ENCODE measurements at regions not wholly inside any gene's neighbourhood (a gene's known extent, or its start where the extent isn't known, plus 50 kb on each side); places are given as distances from the start of the nearest gene placed in this dataset.
A peak's percentile ranks its signal among the peaks of the same experiment; 100 is the strongest.

DNA sequence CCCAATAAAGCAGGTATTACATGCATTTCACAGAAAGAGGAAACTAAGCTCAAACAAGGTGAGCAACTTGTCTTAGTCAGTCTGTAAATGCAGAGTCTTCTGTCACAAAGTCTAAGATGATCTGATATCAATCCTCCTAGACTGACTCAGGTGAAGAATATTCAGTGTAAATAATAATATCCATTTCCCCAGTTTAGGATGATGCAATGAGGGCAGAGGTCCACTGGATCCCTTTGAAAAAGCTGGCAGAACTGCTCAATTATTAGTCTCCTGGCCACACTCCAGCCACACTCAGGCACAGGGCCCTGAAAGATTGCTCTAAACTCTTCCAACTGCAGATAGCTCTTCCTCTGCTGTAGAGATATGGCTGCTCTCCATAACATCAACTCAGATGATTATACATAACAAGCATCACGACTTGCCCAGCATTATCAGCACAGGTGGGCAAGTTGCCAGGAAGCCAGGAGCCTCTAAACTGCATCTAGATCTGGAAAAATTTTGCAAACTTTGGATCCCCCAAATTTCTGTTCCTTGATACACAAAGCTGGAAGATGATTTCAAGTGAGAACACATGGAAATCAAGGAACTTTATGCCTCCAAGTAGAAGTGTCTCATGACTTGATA, 129.8 kb upstream of the CPNE4 start:
- TF ChIP-seq CEBPB (IDR thresholded peaks at IDR 0.05) (no peak), FOXM1 (IDR thresholded peaks at IDR 0.05; ENCODE audit: borderline replicate concordance, low read depth) (no peak), TEAD4 (IDR thresholded peaks at IDR 0.05) (no peak), CREB1 (IDR thresholded peaks at IDR 0.05; ENCODE audit: low read depth) (no peak), EP300 (IDR thresholded peaks at IDR 0.05; ENCODE audit: borderline replicate concordance) (no peak), RAD21 (IDR thresholded peaks at IDR 0.05; ENCODE audit: low read depth) (no peak), ZBTB7A (IDR thresholded peaks at IDR 0.05; ENCODE audit: low read depth) (no peak), YY1 (IDR thresholded peaks at IDR 0.05; ENCODE audit: low read depth) (no peak), EGR1 (IDR thresholded peaks at IDR 0.05) (no peak), TCF12 (IDR thresholded peaks at IDR 0.05; ENCODE audit: low read depth) (no peak), NFIC (IDR thresholded peaks at IDR 0.05) (no peak), TAF1 (IDR thresholded peaks at IDR 0.05; ENCODE audit: low read depth) (no peak)
- TF ChIP-seq, protein P1, sequence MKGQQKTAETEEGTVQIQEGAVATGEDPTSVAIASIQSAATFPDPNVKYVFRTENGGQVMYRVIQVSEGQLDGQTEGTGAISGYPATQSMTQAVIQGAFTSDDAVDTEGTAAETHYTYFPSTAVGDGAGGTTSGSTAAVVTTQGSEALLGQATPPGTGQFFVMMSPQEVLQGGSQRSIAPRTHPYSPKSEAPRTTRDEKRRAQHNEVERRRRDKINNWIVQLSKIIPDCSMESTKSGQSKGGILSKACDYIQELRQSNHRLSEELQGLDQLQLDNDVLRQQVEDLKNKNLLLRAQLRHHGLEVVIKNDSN (IDR thresholded peaks at IDR 0.05) = no peak
- TF ChIP-seq, protein P2, sequence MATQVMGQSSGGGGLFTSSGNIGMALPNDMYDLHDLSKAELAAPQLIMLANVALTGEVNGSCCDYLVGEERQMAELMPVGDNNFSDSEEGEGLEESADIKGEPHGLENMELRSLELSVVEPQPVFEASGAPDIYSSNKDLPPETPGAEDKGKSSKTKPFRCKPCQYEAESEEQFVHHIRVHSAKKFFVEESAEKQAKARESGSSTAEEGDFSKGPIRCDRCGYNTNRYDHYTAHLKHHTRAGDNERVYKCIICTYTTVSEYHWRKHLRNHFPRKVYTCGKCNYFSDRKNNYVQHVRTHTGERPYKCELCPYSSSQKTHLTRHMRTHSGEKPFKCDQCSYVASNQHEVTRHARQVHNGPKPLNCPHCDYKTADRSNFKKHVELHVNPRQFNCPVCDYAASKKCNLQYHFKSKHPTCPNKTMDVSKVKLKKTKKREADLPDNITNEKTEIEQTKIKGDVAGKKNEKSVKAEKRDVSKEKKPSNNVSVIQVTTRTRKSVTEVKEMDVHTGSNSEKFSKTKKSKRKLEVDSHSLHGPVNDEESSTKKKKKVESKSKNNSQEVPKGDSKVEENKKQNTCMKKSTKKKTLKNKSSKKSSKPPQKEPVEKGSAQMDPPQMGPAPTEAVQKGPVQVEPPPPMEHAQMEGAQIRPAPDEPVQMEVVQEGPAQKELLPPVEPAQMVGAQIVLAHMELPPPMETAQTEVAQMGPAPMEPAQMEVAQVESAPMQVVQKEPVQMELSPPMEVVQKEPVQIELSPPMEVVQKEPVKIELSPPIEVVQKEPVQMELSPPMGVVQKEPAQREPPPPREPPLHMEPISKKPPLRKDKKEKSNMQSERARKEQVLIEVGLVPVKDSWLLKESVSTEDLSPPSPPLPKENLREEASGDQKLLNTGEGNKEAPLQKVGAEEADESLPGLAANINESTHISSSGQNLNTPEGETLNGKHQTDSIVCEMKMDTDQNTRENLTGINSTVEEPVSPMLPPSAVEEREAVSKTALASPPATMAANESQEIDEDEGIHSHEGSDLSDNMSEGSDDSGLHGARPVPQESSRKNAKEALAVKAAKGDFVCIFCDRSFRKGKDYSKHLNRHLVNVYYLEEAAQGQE (IDR thresholded peaks at IDR 0.05; ENCODE audit: low read depth) = no peak
- TF ChIP-seq, protein P3, sequence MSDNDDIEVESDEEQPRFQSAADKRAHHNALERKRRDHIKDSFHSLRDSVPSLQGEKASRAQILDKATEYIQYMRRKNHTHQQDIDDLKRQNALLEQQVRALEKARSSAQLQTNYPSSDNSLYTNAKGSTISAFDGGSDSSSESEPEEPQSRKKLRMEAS (IDR thresholded peaks at IDR 0.05) = no peak

DNA sequence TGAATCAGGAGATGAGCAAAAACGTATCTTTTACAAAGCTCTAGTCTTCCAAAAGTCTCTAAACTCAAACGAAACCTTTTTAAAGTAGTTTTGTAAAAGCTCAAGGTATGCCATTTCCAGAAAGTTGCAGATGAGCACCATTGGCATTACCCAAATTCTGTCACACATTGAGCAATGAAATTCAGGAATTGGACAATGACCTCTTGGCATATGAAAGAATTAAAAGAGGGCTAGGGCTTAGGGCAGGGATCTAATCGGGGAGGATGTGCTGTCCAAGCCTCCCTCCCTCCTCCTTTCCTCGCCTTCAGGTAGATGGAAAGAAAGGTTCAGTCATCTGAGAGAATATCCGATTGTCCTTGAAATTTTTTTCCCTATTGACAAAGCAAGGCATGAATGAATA, 133.1 kb upstream of the CPNE4 start:
- TF ChIP-seq YY1 (IDR thresholded peaks at IDR 0.05; ENCODE audit: low read depth) (no peak), NFIC (IDR thresholded peaks at IDR 0.05) (no peak), TAF1 (IDR thresholded peaks at IDR 0.05; ENCODE audit: low read depth) (no peak), CREB1 (IDR thresholded peaks at IDR 0.05; ENCODE audit: low read depth) (no peak), TCF12 (IDR thresholded peaks at IDR 0.05; ENCODE audit: low read depth) (no peak), ZBTB7A (IDR thresholded peaks at IDR 0.05; ENCODE audit: low read depth) (no peak), RAD21 (IDR thresholded peaks at IDR 0.05; ENCODE audit: low read depth) (no peak), CEBPB (IDR thresholded peaks at IDR 0.05) (no peak), FOXM1 (IDR thresholded peaks at IDR 0.05; ENCODE audit: borderline replicate concordance, low read depth) (no peak), TEAD4 (IDR thresholded peaks at IDR 0.05) (no peak), EP300 (IDR thresholded peaks at IDR 0.05; ENCODE audit: borderline replicate concordance) (no peak), EGR1 (IDR thresholded peaks at IDR 0.05) (no peak)
- TF ChIP-seq, protein P1 (IDR thresholded peaks at IDR 0.05) = no peak
- TF ChIP-seq, protein P2 (IDR thresholded peaks at IDR 0.05; ENCODE audit: low read depth) = no peak
- TF ChIP-seq, protein P3 (IDR thresholded peaks at IDR 0.05) = no peak

DNA sequence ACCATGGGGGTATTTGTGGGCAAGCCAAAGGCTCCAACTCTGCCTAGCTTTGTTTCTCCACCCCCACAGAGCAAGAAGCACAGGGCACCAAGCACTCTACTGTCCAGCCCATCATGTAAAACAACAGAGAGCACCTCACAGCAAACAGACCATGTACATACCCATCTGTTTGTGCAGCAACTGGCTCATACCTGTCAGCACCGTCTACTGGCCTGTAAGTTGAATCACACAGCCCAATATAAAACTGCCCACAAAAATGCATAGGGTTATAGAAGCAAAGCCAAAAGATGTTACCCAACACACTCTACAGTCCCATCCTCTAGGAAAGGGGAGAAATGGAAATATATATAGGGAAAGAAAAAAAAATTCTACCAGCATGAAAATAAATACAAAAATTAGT, 139.7 kb upstream of the CPNE4 start:
- TF ChIP-seq TCF12 (IDR thresholded peaks at IDR 0.05; ENCODE audit: low read depth) (no peak), YY1 (IDR thresholded peaks at IDR 0.05; ENCODE audit: low read depth) (no peak), TEAD4 (IDR thresholded peaks at IDR 0.05) (no peak), ZBTB7A (IDR thresholded peaks at IDR 0.05; ENCODE audit: low read depth) (no peak), EP300 (IDR thresholded peaks at IDR 0.05; ENCODE audit: borderline replicate concordance) (no peak), EGR1 (IDR thresholded peaks at IDR 0.05) (no peak), NFIC (IDR thresholded peaks at IDR 0.05) (no peak)
- TF ChIP-seq, protein P1 (IDR thresholded peaks at IDR 0.05) = no peak
- TF ChIP-seq, protein P3 (IDR thresholded peaks at IDR 0.05) = no peak

DNA sequence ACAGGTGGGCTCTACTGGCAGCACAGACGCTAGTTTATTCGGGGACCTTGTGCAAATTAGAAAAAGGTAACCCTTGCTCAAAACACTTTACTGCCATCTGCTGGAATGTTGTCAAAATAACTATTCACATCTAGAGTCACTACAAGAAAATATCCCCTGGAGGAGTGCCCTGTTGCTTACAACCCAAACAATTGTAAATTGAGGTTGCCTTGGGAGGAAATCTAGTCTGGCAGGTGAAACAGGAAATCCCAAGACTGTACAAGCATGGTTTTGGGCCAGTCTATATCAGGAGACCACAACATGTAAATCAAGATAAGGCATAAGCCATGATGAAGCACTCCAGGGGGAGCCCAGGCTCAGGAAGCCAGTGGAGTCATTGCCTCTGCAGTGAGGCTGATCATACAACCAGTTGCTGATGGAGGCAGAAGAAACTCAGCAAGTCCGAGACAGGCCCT, 136.8 kb upstream of the ACP3 start:
- TF ChIP-seq, protein P1 (IDR thresholded peaks at IDR 0.05) = no peak
- TF ChIP-seq RAD21 (IDR thresholded peaks at IDR 0.05; ENCODE audit: low read depth) (peak; percentile 63), CREB1 (IDR thresholded peaks at IDR 0.05; ENCODE audit: low read depth) (no peak), YY1 (IDR thresholded peaks at IDR 0.05; ENCODE audit: low read depth) (no peak), ZBTB7A (IDR thresholded peaks at IDR 0.05; ENCODE audit: low read depth) (no peak), EGR1 (IDR thresholded peaks at IDR 0.05) (no peak)

Measured in Ishikawa (cell line).